GM12874 (cell line): ENCODE measurements at regions not wholly inside any gene's neighbourhood (a gene's known extent, or its start where the extent isn't known, plus 50 kb on each side); places are given as distances from the start of the nearest gene placed in this dataset.

Experiments
- TF ChIP-seq, protein P1 (sequence below): IDR thresholded peaks from 2 replicates; pipeline ENCODE4 v1.5.1; 2011; ENCODE audit warnings: low read depth, mild to moderate bottlenecking, control low read depth, low read length, moderate library complexity; ENCODE audit not compliant: insufficient read depth

DNA sequence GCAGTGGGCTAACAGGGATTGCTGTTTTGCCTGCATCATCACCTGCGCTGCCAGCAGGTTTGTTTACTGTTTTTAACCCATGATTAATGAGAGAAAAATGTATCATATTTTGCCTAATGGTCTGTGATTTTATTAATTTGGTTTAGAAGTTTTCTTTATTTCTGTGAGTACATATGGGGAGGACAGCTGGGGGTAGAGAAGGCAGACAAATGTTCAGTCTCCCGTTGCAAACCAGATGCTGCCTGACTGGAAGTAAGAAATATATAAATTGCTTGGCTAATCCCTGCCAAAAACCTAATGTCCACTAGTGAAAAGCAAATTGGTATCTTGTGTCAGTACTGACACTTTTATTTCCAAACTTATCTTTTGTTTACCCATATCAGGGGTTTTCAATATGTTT is 1766.1 kb upstream of the C9orf72 start:
- TF ChIP-seq, protein P1, sequence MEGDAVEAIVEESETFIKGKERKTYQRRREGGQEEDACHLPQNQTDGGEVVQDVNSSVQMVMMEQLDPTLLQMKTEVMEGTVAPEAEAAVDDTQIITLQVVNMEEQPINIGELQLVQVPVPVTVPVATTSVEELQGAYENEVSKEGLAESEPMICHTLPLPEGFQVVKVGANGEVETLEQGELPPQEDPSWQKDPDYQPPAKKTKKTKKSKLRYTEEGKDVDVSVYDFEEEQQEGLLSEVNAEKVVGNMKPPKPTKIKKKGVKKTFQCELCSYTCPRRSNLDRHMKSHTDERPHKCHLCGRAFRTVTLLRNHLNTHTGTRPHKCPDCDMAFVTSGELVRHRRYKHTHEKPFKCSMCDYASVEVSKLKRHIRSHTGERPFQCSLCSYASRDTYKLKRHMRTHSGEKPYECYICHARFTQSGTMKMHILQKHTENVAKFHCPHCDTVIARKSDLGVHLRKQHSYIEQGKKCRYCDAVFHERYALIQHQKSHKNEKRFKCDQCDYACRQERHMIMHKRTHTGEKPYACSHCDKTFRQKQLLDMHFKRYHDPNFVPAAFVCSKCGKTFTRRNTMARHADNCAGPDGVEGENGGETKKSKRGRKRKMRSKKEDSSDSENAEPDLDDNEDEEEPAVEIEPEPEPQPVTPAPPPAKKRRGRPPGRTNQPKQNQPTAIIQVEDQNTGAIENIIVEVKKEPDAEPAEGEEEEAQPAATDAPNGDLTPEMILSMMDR = no peak

DNA sequence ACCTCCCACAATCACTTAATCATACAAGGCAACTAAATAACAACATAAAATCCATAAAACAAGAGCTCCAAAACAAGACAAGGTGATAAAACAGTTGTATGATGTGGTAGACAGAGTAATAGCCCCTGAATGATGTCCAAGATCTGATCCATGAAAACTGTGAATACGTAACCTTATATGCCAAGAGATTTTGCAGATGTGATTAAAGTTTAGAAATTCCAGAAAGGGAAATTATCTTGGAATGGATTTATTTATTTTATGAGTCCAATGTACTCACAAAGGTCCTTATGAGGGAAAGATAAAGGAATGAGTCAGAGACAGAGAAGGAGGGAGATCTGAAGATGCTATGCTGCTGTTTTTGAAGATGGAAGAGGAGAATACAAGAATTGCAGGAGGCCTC is 1775.7 kb upstream of the C9orf72 start:
- TF ChIP-seq, protein P1 = no peak

DNA sequence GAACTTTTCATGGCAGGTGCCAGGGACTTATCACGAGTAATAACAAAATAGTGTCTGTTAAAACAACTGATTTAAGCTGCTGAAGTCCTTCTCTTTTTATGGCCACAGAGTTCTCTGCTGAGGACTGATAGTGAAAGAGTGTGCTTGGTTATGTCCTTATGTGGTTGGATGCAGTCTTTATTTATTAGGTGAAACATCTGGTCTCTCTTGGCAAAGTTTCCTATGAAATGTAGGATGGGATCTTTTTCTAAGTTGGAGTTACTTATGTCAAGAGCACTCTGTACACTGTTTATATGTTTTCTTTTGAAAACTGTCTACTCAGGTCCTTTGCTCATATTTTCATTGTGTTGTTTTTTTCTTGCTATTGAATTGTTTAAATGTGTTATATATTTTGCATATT is 1816.1 kb upstream of the C9orf72 start:
- TF ChIP-seq, protein P1 = no peak

- TF ChIP-seq, protein P1 = no peak
Observed at GRCh38 chr9:29390859-29391258, 1817.6 kb upstream of the C9orf72 start.

DNA sequence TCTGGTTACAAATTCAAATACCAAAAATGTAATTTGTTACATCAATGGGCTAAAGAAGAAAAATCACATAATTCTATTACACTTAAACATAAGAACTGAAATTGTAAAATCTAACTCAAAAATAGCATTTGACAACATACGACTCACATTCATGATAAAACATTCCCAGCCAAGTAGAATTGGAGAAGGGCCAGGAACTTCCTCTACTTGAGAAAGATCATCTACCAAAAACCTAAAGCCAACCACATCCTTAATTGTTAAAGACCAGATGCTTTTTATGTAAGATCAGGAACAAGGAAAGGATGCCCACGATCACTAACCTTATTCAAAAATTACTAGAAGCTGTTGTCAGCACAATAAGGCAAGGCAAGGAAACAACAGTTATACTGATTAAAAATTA is 1819.8 kb upstream of the C9orf72 start:
- TF ChIP-seq, protein P1 = no peak

GRCh38 chr9:29394855-29395254 is 1821.6 kb upstream of the C9orf72 start:
- TF ChIP-seq, protein P1 = no peak

DNA sequence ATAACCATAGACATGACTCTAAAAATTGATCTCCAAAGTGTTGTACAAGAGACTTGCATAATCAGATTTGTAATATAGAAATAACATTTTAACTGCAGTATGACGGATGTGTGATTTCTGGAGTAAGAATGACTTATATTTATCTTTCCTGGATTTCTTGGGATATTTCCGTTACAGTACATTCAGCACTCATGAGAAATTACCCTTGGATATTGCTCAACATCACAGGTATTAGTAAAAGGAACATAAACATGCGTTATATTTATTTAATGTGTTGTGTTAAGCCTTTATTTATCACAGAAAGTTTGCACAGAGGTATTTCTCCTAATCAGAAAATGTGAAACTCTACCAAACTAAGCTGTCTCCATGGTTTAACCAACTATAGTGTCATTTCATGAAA is 1823.9 kb upstream of the C9orf72 start:
- TF ChIP-seq, protein P1 = no peak

DNA sequence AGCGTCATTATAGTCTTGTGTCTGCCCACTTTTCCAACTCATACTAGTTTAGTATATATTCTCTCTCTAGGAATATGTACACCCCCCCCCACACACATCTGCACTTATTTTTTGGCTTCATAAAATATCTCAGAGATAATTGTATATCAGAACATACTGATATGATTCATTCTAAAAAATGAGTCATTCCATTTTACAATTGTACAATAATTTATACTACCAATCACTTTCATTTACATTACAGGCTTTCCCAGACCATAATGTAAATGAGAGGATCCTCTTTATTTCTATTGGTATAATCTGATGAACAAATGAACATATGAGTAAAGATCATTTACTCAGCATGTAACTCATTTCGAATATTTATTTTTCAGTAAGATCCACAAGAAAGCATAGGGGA is 1842.9 kb upstream of the C9orf72 start:
- TF ChIP-seq, protein P1 = no peak
